GM12892 (cell line): ENCODE measurements at regions not wholly inside any gene's neighbourhood (a gene's known extent, or its start where the extent isn't known, plus 50 kb on each side); places are given as distances from the start of the nearest gene placed in this dataset.

Experiments
- POLR2A ChIP-seq: IDR thresholded peaks from 2 replicates; pipeline ENCODE4 v1.6.1; 2011; ENCODE audit warnings: low read depth, low read length, control low read depth
- POLR2AphosphoS5 ChIP-seq: IDR thresholded peaks from 2 replicates; pipeline ENCODE4 v1.6.1; 2011; ENCODE audit warnings: low read depth, low read length, control low read depth
- TAF1 ChIP-seq: IDR thresholded peaks from 2 replicates; pipeline ENCODE4 v1.6.1; 2011; ENCODE audit warnings: low read depth, mild to moderate bottlenecking, control low read depth, low read length, borderline replicate concordance

DNA sequence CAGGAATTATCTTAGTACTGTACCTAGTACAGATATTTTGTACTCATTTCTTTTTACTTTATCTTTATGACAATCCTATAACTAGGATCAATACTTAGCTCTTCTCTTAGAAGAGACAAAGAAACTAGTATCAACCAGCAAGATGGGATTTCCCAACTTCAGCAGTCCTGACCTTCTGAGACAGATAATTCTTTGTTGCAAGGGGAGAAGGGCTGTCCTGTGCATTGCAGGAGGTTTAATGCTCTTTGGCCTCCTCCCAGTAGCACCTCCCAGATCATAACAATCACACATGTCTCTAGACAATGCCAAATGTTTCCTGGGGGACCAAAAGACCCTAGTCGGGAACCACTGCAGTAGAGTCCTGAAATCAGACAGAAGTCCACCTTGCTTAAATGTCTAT is 424.3 kb upstream of the DMAC1 start:
- TF ChIP-seq POLR2A (no peak), TAF1 (no peak), POLR2AphosphoS5 (no peak)
